HS-27A (cell line): ENCODE measurements at regions not wholly inside any gene's neighbourhood (a gene's known extent, or its start where the extent isn't known, plus 50 kb on each side); places are given as distances from the start of the nearest gene placed in this dataset.
"Not testable (repeated sequence)": the region's sequence is repeated elsewhere in the genome, so short reads cannot be mapped to it uniquely, and the experiment has no call there.

Experiments
- DNase-seq: peaks from one replicate; pipeline ENCODE4 v3.0.0-alpha.2; 2012; ENCODE audit warnings: low read depth, missing footprints

DNA sequence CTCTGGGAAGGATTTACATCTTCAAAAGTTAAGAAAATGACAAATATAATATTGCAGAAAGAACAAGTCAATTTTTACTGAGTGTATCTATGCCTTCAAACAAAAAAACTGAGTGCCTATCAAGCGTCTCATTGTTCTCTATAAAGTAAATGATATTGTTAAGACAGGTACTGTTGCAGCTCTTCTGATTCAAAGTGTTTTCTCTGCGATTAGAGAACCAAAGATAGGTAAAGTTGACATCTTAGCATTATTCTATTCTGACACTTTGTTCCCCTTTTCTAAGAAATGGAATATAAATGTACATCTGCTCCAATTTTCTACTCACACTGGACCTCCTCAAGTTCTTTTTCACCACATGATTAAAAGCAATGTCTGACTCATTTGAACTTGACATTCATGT, 1317.7 kb downstream of the CDH11 start:
- DNase-seq = no peak

DNA sequence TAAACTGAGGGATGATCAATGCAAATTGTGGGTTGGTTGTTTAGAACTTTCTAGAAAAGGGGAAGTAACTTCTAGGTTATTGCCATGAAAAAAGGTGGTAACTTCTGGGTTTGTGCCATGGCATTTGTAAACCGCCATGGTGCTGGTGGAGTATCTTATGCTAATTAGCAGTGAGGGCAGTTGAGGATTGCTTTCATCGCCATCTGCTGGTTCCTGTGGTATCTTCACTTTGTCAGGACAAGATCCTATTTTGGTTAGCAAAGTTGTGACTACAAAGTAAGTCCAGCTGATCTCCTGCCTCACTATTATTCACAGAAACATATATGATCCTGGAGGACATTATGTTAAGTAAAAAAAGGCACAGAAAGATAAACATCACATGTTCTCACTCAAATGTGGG, 1332.3 kb downstream of the CDH11 start:
- DNase-seq = no peak

DNA sequence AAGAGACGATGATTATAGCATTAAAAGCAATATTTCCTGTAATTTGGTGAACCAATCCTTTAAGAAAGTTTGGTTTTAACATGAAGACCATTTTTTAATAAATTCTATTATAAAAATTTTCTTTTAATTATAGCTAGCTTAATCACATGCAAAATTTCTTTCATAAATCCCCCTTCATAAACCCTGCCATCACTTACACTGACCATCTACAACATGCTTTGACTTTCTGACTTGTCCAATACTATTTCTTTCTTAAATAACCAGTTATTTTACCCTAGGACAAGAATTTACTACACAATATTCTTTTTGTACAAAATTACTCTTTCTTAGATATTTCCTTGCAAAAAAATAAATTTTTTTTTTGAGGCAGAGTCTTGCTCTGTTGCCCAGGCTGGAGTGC, 1334.8 kb downstream of the CDH11 start:
- DNase-seq = no peak

DNA sequence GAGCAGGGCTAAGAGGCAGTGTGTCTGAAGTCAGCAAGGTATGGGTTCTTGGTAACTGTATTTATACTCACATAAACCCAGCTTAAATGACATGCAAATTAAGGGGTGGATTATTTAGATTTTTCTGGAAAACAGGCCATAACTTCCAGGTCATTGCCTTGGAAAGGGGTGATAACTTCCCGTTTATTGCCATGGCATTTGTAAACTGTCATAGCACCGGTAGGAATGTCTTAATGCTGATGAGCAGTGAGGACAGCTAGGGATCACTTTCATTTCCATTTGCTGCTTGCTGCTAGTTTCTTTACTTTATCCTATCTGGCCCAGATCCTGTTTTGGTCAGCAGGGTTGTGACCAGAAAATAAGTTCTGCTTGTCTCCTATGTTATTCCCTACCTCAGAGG, 1336.7 kb downstream of the CDH11 start:
- DNase-seq = no peak

DNA sequence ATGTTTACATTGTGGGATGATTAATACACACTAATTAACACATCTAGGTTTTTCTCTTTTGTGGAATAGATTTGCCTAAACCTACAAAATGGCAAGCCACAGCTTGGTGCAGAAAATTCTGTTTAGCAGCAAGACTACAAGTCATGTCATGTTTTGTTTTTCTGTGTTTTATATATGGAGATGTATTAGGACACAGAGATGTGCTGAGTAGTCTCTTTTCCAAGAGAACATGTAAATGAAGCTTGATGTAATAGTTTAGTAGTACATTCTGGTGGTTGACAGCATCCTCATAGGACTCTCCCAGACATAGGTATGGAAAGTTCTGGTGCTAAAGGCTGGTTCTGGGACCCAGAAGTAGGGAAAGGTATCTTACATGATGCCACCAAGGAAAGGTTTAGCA, 1345.4 kb downstream of the CDH11 start:
- no peak for DNase-seq

DNA sequence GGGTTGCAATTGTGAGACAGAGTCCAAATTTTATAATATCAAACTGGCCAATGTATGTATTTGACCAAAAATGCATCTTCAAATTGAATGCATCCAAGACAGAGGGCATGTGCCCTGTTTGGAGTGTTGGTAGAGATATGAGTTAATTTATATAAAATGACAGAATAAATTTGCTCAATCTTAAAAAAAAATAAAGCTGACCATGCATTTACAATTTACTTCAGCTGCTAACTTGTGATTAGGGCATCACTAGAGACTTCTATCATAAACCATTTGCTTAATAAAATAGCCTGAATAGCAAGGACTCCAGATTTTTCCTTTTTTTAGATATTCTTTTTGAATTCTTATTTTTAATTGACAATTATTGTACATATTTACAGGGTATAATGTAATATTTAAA, 1345.8 kb downstream of the CDH11 start:
- no peak for DNase-seq

DNA sequence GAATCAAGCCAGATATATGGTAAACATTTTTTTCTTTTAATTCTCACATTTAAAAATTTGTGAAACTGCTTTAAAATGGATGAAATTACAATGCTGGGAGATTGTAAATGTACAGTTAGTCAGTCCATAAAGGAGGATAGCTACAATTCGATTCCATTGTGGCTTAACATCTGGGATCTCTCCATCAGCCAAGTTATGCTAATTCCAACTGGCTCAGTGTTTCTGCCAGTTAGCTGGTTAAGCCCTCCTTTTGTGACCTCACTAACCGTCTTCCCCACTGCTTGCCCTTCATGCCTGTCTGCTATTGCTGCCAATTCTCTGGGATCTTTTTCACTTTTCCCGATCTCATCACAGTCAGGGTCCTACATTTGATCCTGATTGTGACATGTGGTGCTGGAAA, 1347.6 kb downstream of the CDH11 start:
- DNase-seq = no peak

DNA sequence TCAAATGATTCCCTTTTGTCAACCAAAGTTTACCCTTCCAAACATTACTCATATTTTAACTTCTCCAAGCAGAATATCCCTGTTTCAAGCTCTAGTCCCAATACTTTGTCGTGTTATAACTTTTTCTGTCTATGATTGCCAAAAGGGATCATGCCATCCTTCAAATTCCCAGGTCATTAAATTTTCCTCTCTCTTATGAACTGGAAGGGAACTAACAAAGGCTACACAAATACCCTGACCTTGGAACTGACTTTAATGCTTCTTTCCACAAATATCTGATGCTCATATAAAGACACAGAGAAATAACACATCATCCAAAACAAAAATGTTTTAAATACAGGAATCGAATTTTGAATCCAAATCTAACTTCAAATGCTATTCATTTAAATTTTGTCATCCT, 1352.7 kb downstream of the CDH11 start:
- DNase-seq = no peak

DNA sequence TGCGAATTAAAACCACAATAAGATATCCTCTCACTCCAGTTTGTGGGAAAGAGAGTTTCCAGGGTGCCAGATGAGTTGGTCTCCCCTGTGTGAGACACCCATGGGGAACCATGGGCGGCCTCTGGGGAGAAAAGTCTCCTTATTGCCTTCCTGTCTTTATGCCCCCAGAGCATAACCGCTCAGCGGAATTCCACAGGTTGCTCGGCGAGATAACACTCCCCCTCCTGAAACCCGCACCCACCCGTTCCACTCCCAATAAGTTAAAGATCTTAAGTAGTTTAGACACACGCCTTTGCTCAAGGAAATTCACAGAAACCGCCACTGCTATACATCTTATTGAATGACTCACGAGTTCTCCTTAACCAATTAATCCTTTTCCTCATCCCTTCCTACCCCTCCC, 1361.6 kb downstream of the CDH11 start:
- DNase-seq = not testable (repeated sequence)

DNA sequence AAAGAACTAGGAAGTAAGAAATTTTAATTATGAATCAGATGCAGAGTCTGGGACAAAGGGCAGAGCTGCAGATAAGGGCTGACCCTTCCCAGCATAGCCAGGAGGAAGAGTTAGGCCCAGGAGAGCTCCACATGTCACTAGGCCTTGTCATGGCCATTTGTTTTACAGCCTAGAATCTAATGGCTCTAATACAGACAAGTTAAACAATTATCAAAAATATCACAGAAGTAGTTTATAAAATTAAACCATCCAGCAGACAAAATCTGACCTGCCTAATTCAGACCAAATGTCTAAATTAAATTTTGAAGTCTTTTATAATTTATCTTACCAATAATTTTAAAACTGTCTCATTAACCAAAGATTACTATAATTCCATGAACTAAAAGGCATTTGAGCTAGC, 1369.5 kb downstream of the CDH11 start:
- DNase-seq = no peak

DNA sequence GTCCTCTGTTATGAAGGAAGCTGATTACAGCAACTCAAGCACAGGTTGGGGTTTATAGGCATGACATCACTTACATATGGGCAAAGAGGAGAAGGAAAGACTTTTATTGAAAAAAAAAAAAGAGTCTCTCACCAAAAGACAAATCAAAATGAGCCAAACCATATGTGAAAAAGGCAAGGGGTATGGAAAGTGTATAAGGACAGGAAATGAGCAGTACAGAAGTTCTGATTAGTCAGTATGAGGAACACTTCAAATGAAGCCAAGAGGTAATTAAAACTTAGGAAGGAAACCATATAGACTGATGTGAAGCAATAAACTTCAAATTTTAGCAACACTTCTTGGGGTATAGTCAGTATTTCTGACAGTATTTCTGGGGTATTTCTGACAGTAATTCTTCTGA, 1372.6 kb downstream of the CDH11 start:
- DNase-seq = no peak

DNA sequence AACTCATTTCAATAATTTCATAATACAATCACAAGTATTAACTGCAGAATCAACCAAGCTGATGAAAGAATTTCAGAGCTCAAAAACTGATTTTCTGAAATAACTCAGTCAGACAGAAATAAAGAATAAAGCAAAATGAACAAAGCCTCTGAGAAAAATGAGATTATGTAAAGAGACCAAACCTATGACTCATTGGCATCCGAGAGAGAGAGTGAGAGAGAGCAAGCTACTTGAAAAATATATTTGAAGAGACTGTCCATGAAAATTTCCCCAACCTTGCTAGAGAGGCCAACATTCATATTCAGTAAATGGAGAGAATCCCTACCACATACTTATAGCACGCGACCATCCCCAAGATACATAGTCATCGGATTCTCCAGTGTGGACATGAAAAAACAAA, 1376.4 kb downstream of the CDH11 start:
- no peak for DNase-seq

DNA sequence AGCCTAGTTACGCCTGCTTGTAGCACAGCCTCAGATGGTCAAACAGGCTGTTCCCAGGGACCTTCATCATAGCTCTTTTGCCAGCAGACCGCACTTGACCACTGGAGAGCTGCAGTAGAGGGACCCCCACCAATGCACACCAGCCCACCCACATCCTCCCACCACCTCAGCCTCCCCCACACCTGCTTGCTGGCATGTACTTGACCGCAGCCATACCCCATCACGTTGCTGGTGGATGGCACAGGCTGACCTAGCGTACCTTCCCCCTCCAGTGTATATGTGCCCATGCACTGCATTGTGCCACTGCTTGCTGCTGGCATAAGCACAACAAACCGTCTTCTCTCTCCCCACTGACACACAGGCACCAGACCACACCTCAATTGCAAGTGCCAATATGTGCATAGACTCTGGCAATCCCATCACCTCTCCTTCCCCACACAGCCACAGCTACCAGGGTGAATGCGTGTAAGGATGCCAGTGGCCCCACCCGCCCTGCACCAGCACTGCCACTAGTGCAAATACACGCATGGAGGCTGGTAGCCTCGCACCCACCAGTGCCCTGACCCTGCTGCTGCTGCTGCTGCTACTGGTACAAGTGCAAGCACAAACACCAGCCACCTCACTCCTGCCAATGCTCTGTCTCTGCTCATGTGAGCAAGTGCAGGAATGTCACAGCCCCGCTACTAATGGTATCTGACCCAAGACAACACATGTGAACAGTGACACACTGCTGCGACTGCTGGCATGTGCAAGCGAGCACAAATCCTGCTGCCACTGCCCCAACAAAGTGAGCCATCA, 1377.6 kb downstream of the CDH11 start:
- DNase-seq = no peak

DNA sequence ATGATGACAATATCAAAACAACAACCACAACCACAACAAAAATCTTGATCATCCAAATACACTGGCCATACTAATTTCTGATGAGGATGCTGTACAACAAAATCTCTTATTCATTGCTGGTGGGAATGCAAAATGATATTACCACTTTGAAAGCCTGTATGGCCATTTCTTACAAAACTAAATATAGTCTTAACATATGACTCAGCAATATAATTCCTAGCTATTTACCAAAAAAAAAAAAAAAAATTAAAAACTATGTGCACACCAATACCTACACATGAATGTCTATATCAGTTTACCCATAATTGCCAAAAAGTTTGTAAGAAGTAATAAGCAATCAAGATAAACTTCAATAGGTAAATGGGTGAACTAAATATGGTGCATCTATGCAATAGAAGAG, 1379.7 kb downstream of the CDH11 start:
- no peak for DNase-seq

DNA sequence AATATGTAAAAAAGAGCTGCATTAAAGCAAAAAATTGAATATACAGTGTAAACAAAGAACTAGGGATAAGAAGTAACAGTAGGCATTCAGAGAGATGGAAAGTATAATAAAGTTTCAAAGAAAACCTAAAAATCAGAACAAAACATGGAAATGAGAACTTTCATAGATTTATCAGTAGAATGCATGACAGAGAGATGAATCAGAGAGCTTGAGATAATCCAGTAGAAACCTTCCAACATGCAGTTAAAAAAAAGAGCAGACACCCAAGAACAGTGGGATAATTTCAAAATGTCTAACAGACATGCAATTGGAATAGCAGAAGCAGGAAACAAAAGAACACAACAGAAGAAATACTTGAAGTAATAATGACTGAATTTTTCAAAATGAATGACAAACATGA, 1384.2 kb downstream of the CDH11 start:
- DNase-seq = no peak

DNA sequence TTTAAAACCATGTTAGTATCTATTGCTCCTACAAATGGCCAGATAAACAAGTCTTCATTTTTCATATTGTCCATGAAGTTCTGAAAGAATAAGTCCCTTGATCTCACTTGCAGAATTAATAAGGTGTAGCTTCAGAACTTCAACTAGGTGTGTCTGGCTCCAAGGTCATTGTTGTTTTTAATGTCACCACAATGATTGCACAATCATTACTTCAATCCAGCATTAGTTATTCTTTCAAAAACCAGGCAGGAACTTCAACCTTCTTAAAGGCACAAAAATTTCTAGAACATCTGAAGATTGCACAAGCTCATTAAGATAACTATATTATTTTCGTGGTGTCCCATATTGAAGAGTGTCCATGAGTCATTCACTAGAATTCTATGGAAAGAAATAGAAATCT, 1386.4 kb downstream of the CDH11 start:
- no peak for DNase-seq

DNA sequence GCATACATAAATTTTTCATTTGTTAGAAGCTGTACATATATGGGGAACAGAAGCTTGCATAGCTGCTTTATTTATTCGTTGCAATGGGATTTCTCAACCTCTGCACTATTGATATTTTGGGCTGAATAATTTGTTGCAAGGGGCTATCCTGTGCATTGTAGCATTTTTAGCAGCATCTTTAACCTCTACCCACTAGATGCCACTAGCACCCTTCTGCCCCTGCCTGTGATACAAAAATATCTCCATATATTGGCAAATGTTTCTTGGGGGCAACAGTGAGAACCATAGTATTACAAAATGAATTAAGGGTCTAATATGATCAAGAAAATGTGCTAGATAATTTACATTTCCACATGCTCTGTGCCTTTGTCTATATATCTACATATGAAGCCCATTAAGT, 1401.0 kb downstream of the CDH11 start:
- DNase-seq = no peak

DNA sequence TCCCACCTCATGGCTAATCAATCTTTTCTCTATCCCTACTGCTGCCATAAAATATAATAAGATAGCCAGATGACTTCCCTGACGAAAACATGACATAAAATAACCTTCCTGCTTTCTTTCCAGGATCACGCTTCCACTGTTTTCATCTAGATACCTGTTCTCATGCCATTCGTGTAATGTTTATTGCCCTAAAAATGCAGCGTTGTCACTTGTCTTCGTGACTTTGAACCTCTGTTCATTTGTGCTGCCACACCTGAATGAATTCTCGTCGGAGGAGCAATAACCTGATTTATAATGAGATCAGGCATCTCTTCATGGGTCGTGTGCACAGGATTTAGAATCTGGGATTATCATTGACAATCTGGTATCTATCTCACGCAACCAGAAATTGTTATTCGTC, 1401.9 kb downstream of the CDH11 start:
- no peak for DNase-seq

DNA sequence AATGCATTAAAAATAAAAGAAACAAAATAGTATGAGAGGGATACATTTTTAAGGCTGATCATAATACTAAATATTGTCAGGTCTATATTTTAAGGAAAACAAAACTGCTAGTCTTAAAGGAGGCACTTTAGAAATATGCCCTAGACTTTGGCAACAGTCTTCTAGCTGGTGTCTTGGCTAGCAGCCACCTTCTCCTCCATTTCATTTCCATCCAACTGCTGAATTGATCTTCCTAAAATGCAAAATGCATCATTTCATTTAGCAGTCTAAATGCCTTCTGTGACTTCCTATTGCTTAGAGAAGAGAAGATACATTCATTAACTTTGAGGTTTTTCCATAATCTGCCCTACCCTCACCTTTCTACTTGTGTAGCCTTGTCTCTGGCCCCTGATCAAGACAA, 1404.1 kb downstream of the CDH11 start:
- no peak for DNase-seq

DNA sequence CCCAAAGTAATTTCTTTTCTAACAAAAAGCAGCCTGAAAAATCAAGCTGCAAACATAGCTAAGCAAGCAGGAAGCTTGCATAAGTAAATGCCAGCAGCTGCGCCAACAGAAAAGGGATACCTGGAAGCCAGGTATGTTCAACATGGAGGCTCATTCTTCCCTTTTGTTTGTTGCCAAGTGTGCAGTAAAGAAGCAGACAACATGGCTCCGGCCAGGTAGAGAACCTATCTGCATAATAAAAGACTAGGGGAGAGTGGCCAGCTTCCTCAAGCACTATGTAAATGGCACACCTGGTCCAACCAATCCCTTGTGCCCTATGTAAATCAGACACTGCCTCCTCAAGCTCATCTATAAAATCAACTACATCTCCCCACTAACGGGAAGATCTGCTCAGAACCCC, 1407.0 kb downstream of the CDH11 start:
- no peak for DNase-seq

DNA sequence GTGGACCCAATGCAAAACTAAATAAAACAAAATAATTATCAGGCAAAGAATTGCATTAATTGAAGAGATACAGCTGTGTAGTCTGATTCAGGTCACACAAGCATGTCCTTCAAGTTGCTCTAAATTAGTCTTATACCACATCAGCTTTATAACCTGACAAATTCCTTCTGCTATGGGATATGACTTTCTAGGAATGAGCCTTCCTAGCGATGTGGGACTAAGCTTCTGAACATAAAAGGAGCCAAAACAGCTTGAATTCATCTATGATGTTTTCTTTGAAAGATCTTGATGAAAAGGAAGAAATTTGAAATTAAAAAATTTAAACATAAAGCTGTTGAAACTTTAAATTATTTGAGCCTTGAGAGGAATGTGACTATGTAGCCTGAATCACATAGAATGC, 1409.1 kb downstream of the CDH11 start:
- no peak for DNase-seq

DNA sequence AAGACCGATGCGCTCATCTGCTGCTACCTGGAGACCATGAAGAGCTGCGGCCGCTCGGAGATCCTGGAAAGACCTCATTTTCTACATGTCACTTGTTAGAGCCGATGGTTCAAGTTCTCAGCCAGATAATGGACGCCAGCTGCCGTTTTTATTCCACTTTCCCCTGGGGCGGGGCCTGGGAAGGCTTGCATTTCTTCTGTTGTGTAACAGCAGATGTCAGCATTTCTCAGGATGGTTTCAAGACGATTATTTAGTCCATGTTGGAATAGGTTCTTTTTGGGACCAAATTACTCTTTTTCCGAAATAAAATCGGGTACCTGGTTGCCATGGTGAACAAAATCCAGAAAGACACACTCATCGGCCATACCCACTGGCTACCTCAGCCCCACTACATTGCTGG, 1418.3 kb downstream of the CDH11 start:
- DNase-seq = no peak

DNA sequence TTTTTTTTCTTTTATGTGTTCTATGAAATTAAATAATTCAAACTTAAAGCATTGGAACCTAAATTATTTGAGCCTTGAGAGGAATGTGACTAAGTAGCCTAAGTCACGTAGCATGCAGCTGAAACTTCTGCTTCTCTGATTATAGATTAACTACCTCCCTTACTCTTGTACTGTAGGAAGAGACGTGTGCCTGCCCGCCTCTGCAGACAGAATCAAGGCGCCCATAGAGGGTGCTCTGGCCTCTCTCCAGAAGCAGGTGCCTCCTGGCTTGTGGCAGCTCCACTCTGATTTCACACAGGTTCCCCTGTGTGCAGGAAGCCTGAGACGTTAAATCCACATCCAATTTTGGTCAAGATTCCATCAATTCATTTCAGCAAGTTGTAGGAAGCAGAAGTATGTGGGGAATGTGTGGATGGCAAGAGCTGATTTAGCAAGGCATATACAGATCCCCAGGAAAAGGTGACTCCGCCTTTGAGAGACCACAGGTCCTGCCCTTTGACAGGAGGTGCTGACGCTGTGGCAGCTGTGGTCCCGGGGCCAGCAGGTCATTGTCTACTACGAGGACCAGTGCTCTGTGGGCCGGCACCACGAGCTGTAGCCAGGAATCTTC, 1418.8 kb downstream of the CDH11 start:
- no peak for DNase-seq

DNA sequence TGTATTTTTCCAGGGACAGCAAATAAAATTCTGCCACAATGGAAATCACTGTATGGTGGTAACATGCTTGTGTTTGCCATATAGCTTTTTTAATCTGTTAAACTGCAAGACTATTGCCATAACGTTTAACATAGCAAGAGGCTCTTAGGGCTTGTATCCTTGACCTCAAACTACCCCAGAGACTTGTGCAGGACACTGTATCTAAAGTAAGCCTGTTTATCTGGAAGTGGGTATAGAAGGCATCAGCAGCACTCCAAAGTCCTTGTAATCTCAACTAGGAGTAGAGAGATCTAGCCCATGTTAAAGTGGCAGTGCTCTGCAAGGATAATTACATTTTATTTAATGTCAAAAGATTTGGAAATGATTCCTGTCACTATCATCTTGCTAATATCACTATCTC, 1424.1 kb downstream of the CDH11 start:
- DNase-seq = no peak
